ENCODE measurements at regions not wholly inside any gene's neighbourhood (a gene's known extent, or its start where the extent isn't known, plus 50 kb on each side); places are given as distances from the start of the nearest gene placed in this dataset.

GRCh38 chr6:11431455-11431937, 106.1 kb upstream of the TMEM170B start:
- DNase-seq (ENCODE audit: low read depth in 4 of 6, low spot score in 6 of 6), result no peak
- H3K36me3 ChIP-seq (ENCODE audit: control insufficient read depth, insufficient read depth, low read length), result no peaks in the 10 kb centered on the region
- H3K4me3 ChIP-seq (ENCODE audit: low read depth, low read length), result no peak overlapping the region
- no peaks in the 10 kb centered on the region for H3K27me3 ChIP-seq (ENCODE audit: control insufficient read depth, insufficient read depth, low read length)
- no peaks in the 10 kb centered on the region for H3K9me3 ChIP-seq (ENCODE audit: control insufficient read depth, insufficient read depth, low read length)
- WGBS (ENCODE audit: insufficient coverage), result 64% methylated on average over 4 of the region's 6 CpGs
- H3K4me1 ChIP-seq (ENCODE audit: control insufficient read depth, insufficient read depth, low read length), result peaks cover 3% of the 10 kb centered on the region
- H3K27ac ChIP-seq (ENCODE audit: low read depth, low read length), result no peak overlapping the region

DNA sequence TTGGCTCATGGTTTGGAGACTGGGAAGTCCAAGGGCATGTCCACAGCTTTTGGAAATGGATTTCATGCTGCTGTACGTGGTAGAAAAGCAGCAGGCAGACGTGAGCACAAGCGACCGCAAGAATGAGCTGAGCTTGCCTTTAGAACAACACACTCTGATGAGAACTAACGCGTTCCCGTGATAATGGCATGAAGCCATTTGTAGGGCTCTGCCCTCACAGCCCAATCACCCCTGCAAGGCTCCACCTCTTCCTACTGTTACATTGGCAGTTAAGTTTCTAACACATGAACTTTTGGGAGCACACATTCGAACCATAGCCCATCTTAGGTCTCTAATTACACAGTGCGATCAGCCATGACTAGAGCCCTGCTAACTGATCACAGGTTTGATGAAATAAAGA, 107.5 kb upstream of the TMEM170B start:
- Histone ChIP-seq H3K27ac (ENCODE audit: low read depth, low read length) (no peak overlapping the region), H3K36me3 (ENCODE audit: control insufficient read depth, insufficient read depth, low read length) (no peaks in the 10 kb centered on the region), H3K27me3 (ENCODE audit: control insufficient read depth, insufficient read depth, low read length) (no peaks in the 10 kb centered on the region), H3K4me3 (ENCODE audit: low read depth, low read length) (no peak overlapping the region), H3K9me3 (ENCODE audit: control insufficient read depth, insufficient read depth, low read length) (no peaks in the 10 kb centered on the region), H3K4me1 (ENCODE audit: control insufficient read depth, insufficient read depth, low read length) (peaks cover 3% of the 10 kb centered on the region)
- 64% methylated on average over 7 of the region's 9 CpGs for WGBS (ENCODE audit: insufficient coverage)
- DNase-seq (ENCODE audit: low read depth in 4 of 6, low spot score in 6 of 6), result peak in 1 of 6 donors; percentile 41

DNA sequence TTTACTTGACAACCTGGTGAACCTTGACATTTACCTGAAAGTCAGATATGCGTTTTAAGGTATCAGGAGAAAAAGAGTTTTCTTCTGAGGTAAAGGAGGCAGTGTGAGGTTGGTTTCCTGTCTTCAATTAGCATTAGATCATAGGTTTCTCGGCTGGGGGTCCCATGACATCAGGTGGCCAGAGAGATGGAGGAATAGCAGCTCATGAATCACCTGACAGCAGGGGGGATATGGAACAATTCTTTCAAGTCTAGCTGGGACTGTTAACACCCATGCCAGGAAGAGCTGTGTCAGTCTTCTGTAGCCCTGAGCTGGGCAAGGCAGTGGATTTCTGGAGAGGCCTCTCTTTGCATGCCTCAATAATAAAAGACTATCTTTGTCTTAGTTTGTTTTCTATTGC, 108.0 kb upstream of the TMEM170B start:
- 87% methylated on average over 2 of the region's 2 CpGs for WGBS (ENCODE audit: insufficient coverage)
- no peak for DNase-seq (ENCODE audit: low read depth in 4 of 6, low spot score in 6 of 6)
- Histone ChIP-seq H3K36me3 (ENCODE audit: control insufficient read depth, insufficient read depth, low read length) (no peaks in the 10 kb centered on the region), H3K27ac (ENCODE audit: low read depth, low read length) (no peak overlapping the region), H3K4me3 (ENCODE audit: low read depth, low read length) (no peak overlapping the region), H3K4me1 (ENCODE audit: control insufficient read depth, insufficient read depth, low read length) (peaks cover 3% of the 10 kb centered on the region), H3K27me3 (ENCODE audit: control insufficient read depth, insufficient read depth, low read length) (no peaks in the 10 kb centered on the region), H3K9me3 (ENCODE audit: control insufficient read depth, insufficient read depth, low read length) (no peaks in the 10 kb centered on the region)

GRCh38 chr6:11428895-11429294, 108.7 kb upstream of the TMEM170B start:
- no peaks in the 10 kb centered on the region for H3K36me3 ChIP-seq (ENCODE audit: control insufficient read depth, insufficient read depth, low read length)
- H3K4me3 ChIP-seq (ENCODE audit: low read depth, low read length), result no peak overlapping the region
- peaks cover 3% of the 10 kb centered on the region for H3K4me1 ChIP-seq (ENCODE audit: control insufficient read depth, insufficient read depth, low read length)
- DNase-seq (ENCODE audit: low read depth in 4 of 6, low spot score in 6 of 6), result no peak
- WGBS (ENCODE audit: insufficient coverage), result no CpG with 5 or more reads among the region's 3 CpGs
- H3K27ac ChIP-seq (ENCODE audit: low read depth, low read length), result no peak overlapping the region
- H3K9me3 ChIP-seq (ENCODE audit: control insufficient read depth, insufficient read depth, low read length), result no peaks in the 10 kb centered on the region
- no peaks in the 10 kb centered on the region for H3K27me3 ChIP-seq (ENCODE audit: control insufficient read depth, insufficient read depth, low read length)

- WGBS (ENCODE audit: insufficient coverage), result no CpG with 5 or more reads among the region's 2 CpGs
- Histone ChIP-seq H3K36me3 (ENCODE audit: control insufficient read depth, insufficient read depth, low read length) (no peaks in the 10 kb centered on the region), H3K27me3 (ENCODE audit: control insufficient read depth, insufficient read depth, low read length) (no peaks in the 10 kb centered on the region), H3K4me3 (ENCODE audit: low read depth, low read length) (no peak overlapping the region), H3K4me1 (ENCODE audit: control insufficient read depth, insufficient read depth, low read length) (peaks cover 3% of the 10 kb centered on the region), H3K27ac (ENCODE audit: low read depth, low read length) (no peak overlapping the region), H3K9me3 (ENCODE audit: control insufficient read depth, insufficient read depth, low read length) (no peaks in the 10 kb centered on the region)
- DNase-seq (ENCODE audit: low read depth in 4 of 6, low spot score in 6 of 6), result no peak
Observed at GRCh38 chr6:11428371-11428770, 109.2 kb upstream of the TMEM170B start.

DNA sequence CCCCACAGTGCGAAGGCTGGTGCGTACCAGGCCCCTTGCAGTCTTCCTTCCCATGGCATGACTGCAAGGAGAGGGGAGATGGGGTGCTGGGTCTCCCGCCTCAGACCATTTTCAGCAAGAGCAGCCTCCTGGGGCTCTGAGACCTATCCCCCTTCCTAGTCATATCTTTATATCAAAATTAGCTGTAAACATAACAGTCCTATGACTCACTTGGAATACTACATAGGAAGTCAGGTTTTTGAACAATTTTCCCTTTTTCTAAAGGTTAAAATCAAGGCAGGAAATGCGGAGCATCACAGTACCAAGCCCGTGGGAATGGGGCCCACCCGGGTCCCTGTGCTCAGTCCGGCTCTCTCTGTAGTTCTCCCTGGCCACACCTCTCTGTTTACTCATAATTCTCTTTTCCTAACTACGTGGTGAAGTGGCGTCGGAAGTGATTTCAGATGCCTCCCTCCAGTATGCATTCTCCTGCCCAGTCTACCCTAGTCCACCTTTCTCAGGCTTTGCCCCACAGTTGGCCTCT, 109.8 kb upstream of the TMEM170B start:
- Histone ChIP-seq H3K27ac (ENCODE audit: low read depth, low read length) (no peak overlapping the region), H3K36me3 (ENCODE audit: control insufficient read depth, insufficient read depth, low read length) (no peaks in the 10 kb centered on the region), H3K4me1 (ENCODE audit: control insufficient read depth, insufficient read depth, low read length) (peaks cover 3% of the 10 kb centered on the region), H3K27me3 (ENCODE audit: control insufficient read depth, insufficient read depth, low read length) (no peaks in the 10 kb centered on the region), H3K4me3 (ENCODE audit: low read depth, low read length) (no peak overlapping the region), H3K9me3 (ENCODE audit: control insufficient read depth, insufficient read depth, low read length) (no peaks in the 10 kb centered on the region)
- 90% methylated on average over 7 of the region's 10 CpGs for WGBS (ENCODE audit: insufficient coverage)
- no peak for DNase-seq (ENCODE audit: low read depth in 4 of 6, low spot score in 6 of 6)

GRCh38 chr6:11427091-11427722, 110.3 kb upstream of the TMEM170B start:
- Histone ChIP-seq H3K9me3 (ENCODE audit: control insufficient read depth, insufficient read depth, low read length) (no peaks in the 10 kb centered on the region), H3K4me3 (ENCODE audit: low read depth, low read length) (no peak overlapping the region), H3K27me3 (ENCODE audit: control insufficient read depth, insufficient read depth, low read length) (no peaks in the 10 kb centered on the region), H3K36me3 (ENCODE audit: control insufficient read depth, insufficient read depth, low read length) (no peaks in the 10 kb centered on the region), H3K27ac (ENCODE audit: low read depth, low read length) (no peak overlapping the region), H3K4me1 (ENCODE audit: control insufficient read depth, insufficient read depth, low read length) (peaks cover 3% of the 10 kb centered on the region)
- DNase-seq (ENCODE audit: low read depth in 4 of 6, low spot score in 6 of 6), result no peak
- 98% methylated on average over 8 of the region's 9 CpGs for WGBS (ENCODE audit: insufficient coverage)

- H3K36me3 ChIP-seq (ENCODE audit: control insufficient read depth, insufficient read depth, low read length), result no peaks in the 10 kb centered on the region
- H3K9me3 ChIP-seq (ENCODE audit: control insufficient read depth, insufficient read depth, low read length), result no peaks in the 10 kb centered on the region
- no peak for DNase-seq (ENCODE audit: low read depth in 4 of 6, low spot score in 6 of 6)
- H3K4me3 ChIP-seq (ENCODE audit: low read depth, low read length), result no peak overlapping the region
- H3K4me1 ChIP-seq (ENCODE audit: control insufficient read depth, insufficient read depth, low read length), result peaks cover 3% of the 10 kb centered on the region
- no peaks in the 10 kb centered on the region for H3K27me3 ChIP-seq (ENCODE audit: control insufficient read depth, insufficient read depth, low read length)
- no peak overlapping the region for H3K27ac ChIP-seq (ENCODE audit: low read depth, low read length)
- WGBS (ENCODE audit: insufficient coverage), result 67% methylated on average over 1 of the region's 2 CpGs
Observed at GRCh38 chr6:11426571-11426970, 111.0 kb upstream of the TMEM170B start.

GRCh38 chr6:11425876-11426275, 111.7 kb upstream of the TMEM170B start:
- H3K27ac ChIP-seq (ENCODE audit: low read depth, low read length), result no peak overlapping the region
- WGBS (ENCODE audit: insufficient coverage), result 100% methylated on average over 1 of the region's 1 CpG
- peaks cover 3% of the 10 kb centered on the region for H3K4me1 ChIP-seq (ENCODE audit: control insufficient read depth, insufficient read depth, low read length)
- H3K27me3 ChIP-seq (ENCODE audit: control insufficient read depth, insufficient read depth, low read length), result no peaks in the 10 kb centered on the region
- no peaks in the 10 kb centered on the region for H3K9me3 ChIP-seq (ENCODE audit: control insufficient read depth, insufficient read depth, low read length)
- no peak for DNase-seq (ENCODE audit: low read depth in 4 of 6, low spot score in 6 of 6)
- no peak overlapping the region for H3K4me3 ChIP-seq (ENCODE audit: low read depth, low read length)
- H3K36me3 ChIP-seq (ENCODE audit: control insufficient read depth, insufficient read depth, low read length), result no peaks in the 10 kb centered on the region

- no peaks in the 10 kb centered on the region for H3K9me3 ChIP-seq (ENCODE audit: control insufficient read depth, insufficient read depth, low read length)
- H3K27ac ChIP-seq (ENCODE audit: low read depth, low read length), result no peak overlapping the region
- no peaks in the 10 kb centered on the region for H3K27me3 ChIP-seq (ENCODE audit: control insufficient read depth, insufficient read depth, low read length)
- no peak for DNase-seq (ENCODE audit: low read depth in 4 of 6, low spot score in 6 of 6)
- no peak overlapping the region for H3K4me3 ChIP-seq (ENCODE audit: low read depth, low read length)
- H3K36me3 ChIP-seq (ENCODE audit: control insufficient read depth, insufficient read depth, low read length), result no peaks in the 10 kb centered on the region
- peaks cover 3% of the 10 kb centered on the region for H3K4me1 ChIP-seq (ENCODE audit: control insufficient read depth, insufficient read depth, low read length)
- 100% methylated on average over 1 of the region's 5 CpGs for WGBS (ENCODE audit: insufficient coverage)
Observed at GRCh38 chr6:11425431-11425871, 112.1 kb upstream of the TMEM170B start.
